ENCODE measurements at regions not wholly inside any gene's neighbourhood (a gene's known extent, or its start where the extent isn't known, plus 50 kb on each side); places are given as distances from the start of the nearest gene placed in this dataset.

DNA sequence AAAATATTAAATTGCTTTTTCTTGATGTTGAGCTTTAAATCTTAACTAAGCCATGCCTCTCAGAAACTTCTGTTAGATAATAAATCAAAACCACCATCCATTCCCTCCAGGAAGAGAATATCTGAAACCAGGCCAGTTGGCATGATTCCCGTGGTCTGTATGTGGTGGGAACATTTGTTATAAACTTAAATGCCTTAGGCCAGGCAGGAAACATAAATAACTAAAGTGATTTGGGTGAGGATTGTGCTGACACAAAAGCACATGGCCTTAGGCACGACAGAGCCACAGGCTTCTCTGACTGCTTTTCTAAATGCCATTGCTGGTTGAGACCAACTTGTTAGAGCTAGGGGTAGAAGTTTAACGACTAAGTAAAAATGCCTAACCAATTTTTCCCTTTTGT, 255.9 kb downstream of the GABRG2 start:
- TF ChIP-seq, protein P1, sequence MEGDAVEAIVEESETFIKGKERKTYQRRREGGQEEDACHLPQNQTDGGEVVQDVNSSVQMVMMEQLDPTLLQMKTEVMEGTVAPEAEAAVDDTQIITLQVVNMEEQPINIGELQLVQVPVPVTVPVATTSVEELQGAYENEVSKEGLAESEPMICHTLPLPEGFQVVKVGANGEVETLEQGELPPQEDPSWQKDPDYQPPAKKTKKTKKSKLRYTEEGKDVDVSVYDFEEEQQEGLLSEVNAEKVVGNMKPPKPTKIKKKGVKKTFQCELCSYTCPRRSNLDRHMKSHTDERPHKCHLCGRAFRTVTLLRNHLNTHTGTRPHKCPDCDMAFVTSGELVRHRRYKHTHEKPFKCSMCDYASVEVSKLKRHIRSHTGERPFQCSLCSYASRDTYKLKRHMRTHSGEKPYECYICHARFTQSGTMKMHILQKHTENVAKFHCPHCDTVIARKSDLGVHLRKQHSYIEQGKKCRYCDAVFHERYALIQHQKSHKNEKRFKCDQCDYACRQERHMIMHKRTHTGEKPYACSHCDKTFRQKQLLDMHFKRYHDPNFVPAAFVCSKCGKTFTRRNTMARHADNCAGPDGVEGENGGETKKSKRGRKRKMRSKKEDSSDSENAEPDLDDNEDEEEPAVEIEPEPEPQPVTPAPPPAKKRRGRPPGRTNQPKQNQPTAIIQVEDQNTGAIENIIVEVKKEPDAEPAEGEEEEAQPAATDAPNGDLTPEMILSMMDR (IDR thresholded peaks at IDR 0.05; ENCODE audit: poor library complexity, severe bottlenecking), result no peak
- no peak for TF ChIP-seq SMC3 (conservative IDR thresholded peaks at IDR 0.05; ENCODE audit: poor library complexity)
- TF ChIP-seq POLR2AphosphoS5 (IDR thresholded peaks at IDR 0.05), result no peak
- no peak for TF ChIP-seq TAF1 (IDR thresholded peaks at IDR 0.05; ENCODE audit: low read depth)
- TF ChIP-seq EP300 (conservative IDR thresholded peaks at IDR 0.05; ENCODE audit: poor library complexity, severe bottlenecking), result no peak
- TF ChIP-seq RAD21 (conservative IDR thresholded peaks at IDR 0.05), result no peak
- no peak for TF ChIP-seq EZH2 (IDR thresholded peaks at IDR 0.05; ENCODE audit: borderline replicate concordance, insufficient read depth, low read length, poor library complexity, severe bottlenecking)

Data from neural cell (in vitro differentiated cells).